ENCODE measurements at regions not wholly inside any gene's neighbourhood (a gene's known extent, or its start where the extent isn't known, plus 50 kb on each side); places are given as distances from the start of the nearest gene placed in this dataset.
A peak's percentile ranks its signal among the peaks of the same experiment; 100 is the strongest.

GRCh38 chr1:112262316-112262715, 133.7 kb upstream of the CTTNBP2NL start:
- no peak for ATAC-seq
- no peaks in the 10 kb centered on the region for H3K4me1 Mint-ChIP-seq

GRCh38 chr1:112263042-112263441, 133.0 kb upstream of the CTTNBP2NL start:
- no peak overlapping the region for H3K4me3 Mint-ChIP-seq
- no peak overlapping the region for H3K27ac Mint-ChIP-seq

More at GRCh38 chr1:112262316-112262715, 133.7 kb upstream of the CTTNBP2NL start:
- Mint-ChIP-seq H3K9me3 (no peaks in the 10 kb centered on the region), H3K27me3 (peaks cover 30% of the 10 kb centered on the region), H3K4me3 (no peak overlapping the region), H3K27ac (no peak overlapping the region)
- no peak for DNase-seq

GRCh38 chr1:112263453-112263852, 132.6 kb upstream of the CTTNBP2NL start:
- no peak for DNase-seq
- no peak for ATAC-seq
- Mint-ChIP-seq H3K27ac (no peak overlapping the region), H3K27me3 (peaks cover 25% of the 10 kb centered on the region), H3K9me3 (no peaks in the 10 kb centered on the region), H3K4me3 (no peak overlapping the region), H3K4me1 (no peaks in the 10 kb centered on the region)

More at GRCh38 chr1:112263042-112263441, 133.0 kb upstream of the CTTNBP2NL start:
- DNase-seq, result no peak
- Mint-ChIP-seq H3K4me1 (no peaks in the 10 kb centered on the region), H3K27me3 (peaks cover 29% of the 10 kb centered on the region), H3K9me3 (no peaks in the 10 kb centered on the region)
- no peak for ATAC-seq

- Mint-ChIP-seq H3K27ac (peak overlapping the region in 1 of 2 donors; percentile 12), H3K9me3 (no peaks in the 10 kb centered on the region), H3K27me3 (peaks cover 19% of the 10 kb centered on the region), H3K4me3 (no peak overlapping the region), H3K4me1 (no peaks in the 10 kb centered on the region)
- ATAC-seq (no peak), DNase-seq (no peak)
These were observed 132.0 kb upstream of the CTTNBP2NL start for GRCh38 chr1:112264010-112264409.

GRCh38 chr1:112264553-112264952, 131.5 kb upstream of the CTTNBP2NL start:
- no peak for DNase-seq
- peaks cover 17% of the 10 kb centered on the region for H3K27me3 Mint-ChIP-seq
- peak overlapping the region in 1 of 2 donors; percentile 12 for H3K27ac Mint-ChIP-seq
- no peak overlapping the region for H3K4me3 Mint-ChIP-seq
- no peaks in the 10 kb centered on the region for H3K4me1 Mint-ChIP-seq
- H3K9me3 Mint-ChIP-seq, result no peaks in the 10 kb centered on the region
- no peak for ATAC-seq

- Mint-ChIP-seq H3K27ac (no peak overlapping the region), H3K27me3 (peaks cover 17% of the 10 kb centered on the region), H3K4me3 (no peak overlapping the region), H3K9me3 (peaks cover 0 to 3% of the 10 kb centered on the region in 2 donors), H3K4me1 (no peaks in the 10 kb centered on the region)
- ATAC-seq (no peak), DNase-seq (no peak)
These were observed 130.1 kb upstream of the CTTNBP2NL start for GRCh38 chr1:112265931-112266330.

GRCh38 chr1:112267206-112267605, 128.8 kb upstream of the CTTNBP2NL start:
- H3K4me3 Mint-ChIP-seq, result no peak overlapping the region
- H3K4me1 Mint-ChIP-seq, result no peaks in the 10 kb centered on the region
- no peak for DNase-seq
- no peak for ATAC-seq
- H3K9me3 Mint-ChIP-seq, result peaks cover 0 to 4% of the 10 kb centered on the region in 2 donors
- peaks cover 18% of the 10 kb centered on the region for H3K27me3 Mint-ChIP-seq
- H3K27ac Mint-ChIP-seq, result peak overlapping the region in 1 of 2 donors; percentile 52

GRCh38 chr1:112267929-112268328, 128.1 kb upstream of the CTTNBP2NL start:
- Mint-ChIP-seq H3K9me3 (peaks cover 0 to 4% of the 10 kb centered on the region in 2 donors), H3K27ac (no peak overlapping the region)

GRCh38 chr1:112268408-112268807, 127.6 kb upstream of the CTTNBP2NL start:
- no peak for DNase-seq
- Mint-ChIP-seq H3K9me3 (peaks cover 0 to 4% of the 10 kb centered on the region in 2 donors), H3K27me3 (peaks cover 26% of the 10 kb centered on the region), H3K27ac (no peak overlapping the region), H3K4me3 (no peak overlapping the region), H3K4me1 (no peaks in the 10 kb centered on the region)
- no peak for ATAC-seq

More at GRCh38 chr1:112267929-112268328, 128.1 kb upstream of the CTTNBP2NL start:
- no peak for DNase-seq
- Mint-ChIP-seq H3K4me1 (no peaks in the 10 kb centered on the region), H3K27me3 (peaks cover 25% of the 10 kb centered on the region), H3K4me3 (no peak overlapping the region)
- no peak for ATAC-seq

- H3K4me3 Mint-ChIP-seq, result no peak overlapping the region
- H3K4me1 Mint-ChIP-seq, result no peaks in the 10 kb centered on the region
- DNase-seq, result no peak
- peaks cover 10 to 14% of the 10 kb centered on the region in 2 donors for H3K9me3 Mint-ChIP-seq
- peaks cover 32% of the 10 kb centered on the region for H3K27me3 Mint-ChIP-seq
- no peak overlapping the region for H3K27ac Mint-ChIP-seq
- no peak for ATAC-seq
These were observed 124.7 kb upstream of the CTTNBP2NL start for GRCh38 chr1:112271270-112271669.

GRCh38 chr1:112272101-112272772, 123.8 kb upstream of the CTTNBP2NL start:
- Mint-ChIP-seq H3K27me3 (peaks cover 32% of the 10 kb centered on the region), H3K27ac (no peak overlapping the region), H3K9me3 (peaks cover 10 to 14% of the 10 kb centered on the region in 2 donors), H3K4me1 (no peaks in the 10 kb centered on the region), H3K4me3 (no peak overlapping the region)
- ATAC-seq (no peak), DNase-seq (no peak)

- peaks cover 43% of the 10 kb centered on the region for H3K27me3 Mint-ChIP-seq
- H3K4me3 Mint-ChIP-seq, result no peak overlapping the region
- H3K9me3 Mint-ChIP-seq, result no peaks in the 10 kb centered on the region
- DNase-seq, result no peak
- H3K27ac Mint-ChIP-seq, result no peak overlapping the region
- H3K4me1 Mint-ChIP-seq, result no peaks in the 10 kb centered on the region
- ATAC-seq, result no peak
These were observed 111.2 kb upstream of the CTTNBP2NL start for GRCh38 chr1:112284796-112285195.

GRCh38 chr1:112285316-112285715, 110.7 kb upstream of the CTTNBP2NL start:
- ATAC-seq, result no peak
- Mint-ChIP-seq H3K9me3 (no peaks in the 10 kb centered on the region), H3K27ac (no peak overlapping the region)

GRCh38 chr1:112285746-112286145, 110.3 kb upstream of the CTTNBP2NL start:
- DNase-seq, result no peak
- Mint-ChIP-seq H3K27ac (no peak overlapping the region), H3K4me1 (no peaks in the 10 kb centered on the region), H3K9me3 (no peaks in the 10 kb centered on the region), H3K4me3 (no peak overlapping the region), H3K27me3 (peaks cover 52% of the 10 kb centered on the region)
- ATAC-seq, result no peak

More at GRCh38 chr1:112285316-112285715, 110.7 kb upstream of the CTTNBP2NL start:
- no peaks in the 10 kb centered on the region for H3K4me1 Mint-ChIP-seq
- H3K4me3 Mint-ChIP-seq, result no peak overlapping the region
- DNase-seq, result no peak
- H3K27me3 Mint-ChIP-seq, result peaks cover 47% of the 10 kb centered on the region

GRCh38 chr1:112296908-112297307, 99.1 kb upstream of the CTTNBP2NL start:
- peaks cover 15% of the 10 kb centered on the region for H3K27me3 Mint-ChIP-seq
- no peak overlapping the region for H3K27ac Mint-ChIP-seq
- H3K4me1 Mint-ChIP-seq, result no peaks in the 10 kb centered on the region
- ATAC-seq, result no peak
- peaks cover 0 to 8% of the 10 kb centered on the region in 2 donors for H3K9me3 Mint-ChIP-seq
- no peak for DNase-seq
- H3K4me3 Mint-ChIP-seq, result no peak overlapping the region

GRCh38 chr1:112297536-112297935, 98.5 kb upstream of the CTTNBP2NL start:
- Mint-ChIP-seq H3K9me3 (peaks cover 0 to 8% of the 10 kb centered on the region in 2 donors), H3K4me1 (no peaks in the 10 kb centered on the region), H3K4me3 (no peak overlapping the region), H3K27ac (no peak overlapping the region), H3K27me3 (peaks cover 15% of the 10 kb centered on the region)
- no peak for ATAC-seq
- no peak for DNase-seq

GRCh38 chr1:112298558-112298957, 97.5 kb upstream of the CTTNBP2NL start:
- Mint-ChIP-seq H3K9me3 (peaks cover 0 to 8% of the 10 kb centered on the region in 2 donors), H3K4me3 (no peak overlapping the region), H3K4me1 (no peaks in the 10 kb centered on the region), H3K27ac (no peak overlapping the region), H3K27me3 (peaks cover 15% of the 10 kb centered on the region)
- ATAC-seq (no peak), DNase-seq (peak in 1 of 2 donors; percentile 19)
